Liver (tissue), 8 donors: ENCODE measurements at regions not wholly inside any gene's neighbourhood (a gene's known extent, or its start where the extent isn't known, plus 50 kb on each side); places are given as distances from the start of the nearest gene placed in this dataset.

Source experiments
- DNase-seq: peaks from one replicate; pipeline ENCODE4 v3.0.0-alpha.2; 2017; ENCODE audit warnings: low spot score
- H3K27ac ChIP-seq, 2 donors: one replicate each; pipeline ENCODE4 v1.7.0; 2013; ENCODE audit warnings: inconsistent platforms in 2 of 2, low read length in 2 of 2, control low read depth in 1 of 2, low read depth in 1 of 2, mild to moderate bottlenecking in 1 of 2
- H3K27me3 ChIP-seq, 4 donors: one replicate each; pipeline versions ENCODE4 v1.6.1 to v1.7.0; 2013; ENCODE audit warnings: low read length in 3 of 4, inconsistent platforms in 1 of 4, mild to moderate bottlenecking in 1 of 4, moderate library complexity in 1 of 4; ENCODE audit not compliant: control insufficient read depth in 4 of 4, insufficient read depth in 4 of 4
- H3K36me3 ChIP-seq, 4 donors: one replicate each; pipeline versions ENCODE4 v1.6.1 to v1.7.0; 2013; ENCODE audit warnings: low read length in 3 of 4, mild to moderate bottlenecking in 3 of 4, low read depth in 1 of 4, moderate library complexity in 1 of 4; ENCODE audit not compliant: control insufficient read depth in 4 of 4, insufficient read depth in 3 of 4
- H3K4me1 ChIP-seq, 4 donors: one replicate each; pipeline versions ENCODE4 v1.6.1 to v1.7.0; 2013; ENCODE audit warnings: low read length in 3 of 4, mild to moderate bottlenecking in 3 of 4, moderate library complexity in 1 of 4; ENCODE audit not compliant: control insufficient read depth in 4 of 4, insufficient read depth in 4 of 4
- H3K4me3 ChIP-seq, 3 donors: one replicate each; pipeline versions ENCODE4 v1.6.1 to v1.7.0; 2013; ENCODE audit warnings: low read length in 3 of 3, control low read depth in 1 of 3, low read depth in 1 of 3, mild to moderate bottlenecking in 1 of 3
- H3K9ac ChIP-seq, 2 donors: one replicate each; pipeline ENCODE4 v1.7.0; 2013; ENCODE audit warnings: low read length in 2 of 2, mild to moderate bottlenecking in 2 of 2, moderate library complexity in 2 of 2, control low read depth in 1 of 2, low read depth in 1 of 2
- H3K9me3 ChIP-seq, 4 donors: one replicate each; pipeline versions ENCODE4 v1.6.1 to v1.7.0; 2013; ENCODE audit warnings: low read length in 3 of 4; ENCODE audit not compliant: control insufficient read depth in 4 of 4
- CTCF ChIP-seq: fragments of 150-350 bp; IDR thresholded peaks from 2 replicates; pipeline ENCODE4 v1.5.1; 2017; ENCODE audit warnings: improper control_type of control experiment, low read depth, low read length; ENCODE audit not compliant: missing input control
- FOXA1 ChIP-seq: IDR thresholded peaks from 2 replicates; pipeline ENCODE4 v1.6.1; 2016; ENCODE audit warnings: antibody characterized with exemption
- FOXA2 ChIP-seq: IDR thresholded peaks from 2 replicates; pipeline ENCODE4 v1.6.1; 2016; ENCODE audit warnings: antibody characterized with exemption
- GABPA ChIP-seq, 2 donors: IDR thresholded peaks in 1 of 2; conservative IDR thresholded peaks in 1 of 2; 2 replicates each; pipeline ENCODE4 v1.6.1; 2016; ENCODE audit warnings: antibody characterized with exemption in 2 of 2, mild to moderate bottlenecking in 1 of 2, moderate library complexity in 1 of 2
- HNF4G ChIP-seq: IDR thresholded peaks from 2 replicates; pipeline ENCODE4 v1.6.1; 2016; ENCODE audit warnings: antibody characterized with exemption
- JUND ChIP-seq, 2 donors: IDR thresholded peaks; 2 replicates each; pipeline ENCODE4 v1.6.1; 2016; ENCODE audit warnings: antibody characterized with exemption in 2 of 2
- REST ChIP-seq: IDR thresholded peaks from 2 replicates; pipeline ENCODE4 v1.6.1; 2016; ENCODE audit warnings: antibody characterized with exemption, mild to moderate bottlenecking
- RXRA ChIP-seq, 2 donors: IDR thresholded peaks; 2 replicates each; pipeline ENCODE4 v1.6.1; 2017 to 2018; ENCODE audit warnings: antibody characterized with exemption in 2 of 2, mild to moderate bottlenecking in 1 of 2
- SP1 ChIP-seq: IDR thresholded peaks from 2 replicates; pipeline ENCODE4 v1.6.1; 2018; ENCODE audit warnings: antibody characterized with exemption, mild to moderate bottlenecking
- TAF1 ChIP-seq: conservative IDR thresholded peaks from 2 replicates; pipeline ENCODE4 v1.6.1; 2016; ENCODE audit warnings: antibody characterized with exemption, mild to moderate bottlenecking
- YY1 ChIP-seq: IDR thresholded peaks from 2 replicates; pipeline ENCODE4 v1.6.1; 2016; ENCODE audit warnings: antibody characterized with exemption, mild to moderate bottlenecking
- ZBTB33 ChIP-seq: IDR thresholded peaks from 2 replicates; pipeline ENCODE4 v1.6.1; 2016; ENCODE audit warnings: antibody characterized with exemption
- WGBS: extraction: QIAGEN DNeasy Blood & Tissue Kit; methylation state at CpG from one replicate; pipeline ENCODE4 v1.1.7; 2013; 5-methylcytosine and 5-hydroxymethylcytosine counted together
- donor health status: healthy.
- donor health status: healthy.
- donor health status: healthy.
- donor health status: healthy.
- donor health status: healthy.

- TF ChIP-seq REST (no peak), TAF1 (no peak)
These were observed 441.5 kb downstream of the ZNF516 start (continued) for GRCh38 chr18:76053551-76053950.

- Histone ChIP-seq H3K9me3 (no peaks in the 10 kb centered on the region), H3K36me3 (no peaks in the 10 kb centered on the region), H3K4me3 (no peak overlapping the region), H3K9ac (no peak overlapping the region), H3K27me3 (no peaks in the 10 kb centered on the region), H3K27ac (no peak overlapping the region), H3K4me1 (no peaks in the 10 kb centered on the region)
- 79% methylated on average over 9 of the region's 9 CpGs for WGBS
- no peak for TF ChIP-seq RXRA (IDR thresholded peaks at IDR 0.05)
- TF ChIP-seq GABPA (IDR thresholded peaks at IDR 0.05 in 1 of 2, conservative IDR thresholded peaks at IDR 0.05 in 1 of 2) = no peak
- TF ChIP-seq SP1 = no peak
- TF ChIP-seq FOXA2 = no peak
- TF ChIP-seq YY1 = no peak
- no peak for TF ChIP-seq JUND (IDR thresholded peaks at IDR 0.05)
- TF ChIP-seq ZBTB33 = no peak
- TF ChIP-seq FOXA1 = no peak
- no peak for TF ChIP-seq REST
- TF ChIP-seq HNF4G = no peak
- no peak for TF ChIP-seq CTCF
- DNase-seq = no peak
These were observed 442.8 kb downstream of the ZNF516 start for GRCh38 chr18:76052227-76052595.
